A549 (cell line): ENCODE measurements at regions not wholly inside any gene's neighbourhood (a gene's known extent, or its start where the extent isn't known, plus 50 kb on each side); places are given as distances from the start of the nearest gene placed in this dataset.
A peak's percentile ranks its signal among the peaks of the same experiment; 100 is the strongest.

ENCODE experiments used
- ATAC-seq, 2 experiments: fragments of 200-7000 bp in 1 of 2; fragments of >200 bp in 1 of 2; cut with Nextera tagmentation in 1 of 2; cut with Tn5 transposase in 1 of 2; 3 replicates each; pipeline versions ENCODE4 v1.8.0 to v1.9.1; 2018 to 2020; ENCODE audit warnings: mild to moderate bottlenecking in 1 of 2, moderate library complexity in 1 of 2
- CTCF ChIA-PET: fragments of 300-600 bp; sonication (Branson Sonifier 250); formaldehyde crosslinking; extraction: SDS; loops from one replicate; lab custom pipeline; 2021; ENCODE audit warnings: antibody characterized with exemption, inconsistent platforms; lab: Yijun Ruan, JAX
- POLR2A ChIA-PET: fragments of 350-600 bp; formaldehyde crosslinking; extraction: SDS; loops from one replicate; lab custom pipeline; 2021; ENCODE audit warnings: antibody characterized with exemption, inconsistent platforms; lab: Yijun Ruan, JAX
- DNase-seq, 2 experiments: peaks; one replicate each; pipeline versions ENCODE4 v3.0.0 to v3.0.0-alpha.2; 2011 to 2016; ENCODE audit warnings: low read depth in 1 of 2, low spot score in 1 of 2
- FAIRE-seq: peaks from 2 replicates; lab custom pipeline; 2011; peaks lifted over from hg19 to GRCh38; lab: Jason Lieb, UNC
- H3K27ac ChIP-seq, 2 experiments: fragments of >200 bp; sonication (Bioruptor Twin); formaldehyde crosslinking; 3 replicates each; pipeline ENCODE4 v1.5.1; 2016 to 2017
- H3K4me1 ChIP-seq: fragments of >200 bp; sonication (Bioruptor Twin); formaldehyde crosslinking; 3 replicates; pipeline ENCODE4 v1.6.1; 2016
- H3K4me2 ChIP-seq: fragments of >200 bp; sonication (Bioruptor Twin); formaldehyde crosslinking; 3 replicates; pipeline ENCODE4 v1.6.1; 2016
- H3K4me3 ChIP-seq: fragments of >200 bp; sonication (Bioruptor Twin); formaldehyde crosslinking; 3 replicates; pipeline ENCODE4 v1.5.1; 2016
- H3K9me3 ChIP-seq: fragments of >200 bp; sonication (Bioruptor Twin); formaldehyde crosslinking; 3 replicates; pipeline ENCODE4 v1.6.1; 2016
- ATOH8 ChIP-seq: fragments of 250-450 bp; sonication (Bioruptor Pico); IDR thresholded peaks from 2 replicates; pipeline ENCODE4 v1.5.0; 2020; ENCODE audit warnings: low read depth, mild to moderate bottlenecking, moderate library complexity
- BCL3 ChIP-seq: fragments of >200 bp; sonication (Bioruptor Twin); formaldehyde crosslinking; IDR thresholded peaks from 3 replicates; pipeline ENCODE4 v1.6.1; 2016
- BHLHE40 ChIP-seq: IDR thresholded peaks from 2 replicates; pipeline ENCODE4 v1.6.1; 2012; ENCODE audit warnings: low read depth, low read length, inconsistent platforms
- CEBPB ChIP-seq, 2 experiments: fragments of >200 bp in 1 of 2; sonication (Bioruptor Twin) in 1 of 2; formaldehyde crosslinking in 1 of 2; IDR thresholded peaks; 2 replicates each; pipeline ENCODE4 v1.6.1; 2012 to 2016
- CHD2 ChIP-seq: fragments of 150-350 bp; IDR thresholded peaks from 2 replicates; pipeline ENCODE4 v1.6.1; 2014; ENCODE audit warnings: low read length; ENCODE audit not compliant: partially characterized antibody
- EHF ChIP-seq: fragments of 250-450 bp; sonication (Bioruptor Pico); IDR thresholded peaks from 2 replicates; pipeline ENCODE4 v1.5.0; 2020; ENCODE audit warnings: mild to moderate bottlenecking
- ESRRA ChIP-seq: fragments of 150-350 bp; IDR thresholded peaks from 2 replicates; pipeline ENCODE4 v1.6.1; 2014; ENCODE audit warnings: mild to moderate bottlenecking, low read length, borderline replicate concordance
- FOSB ChIP-seq: fragments of 250-450 bp; sonication (Bioruptor Pico); IDR thresholded peaks from 2 replicates; pipeline ENCODE4 v1.5.0; 2020; ENCODE audit warnings: mild to moderate bottlenecking, moderate library complexity
- FOXS1 ChIP-seq: fragments of 250-450 bp; sonication (Bioruptor Pico); IDR thresholded peaks from 2 replicates; pipeline ENCODE4 v1.5.0; 2020; ENCODE audit warnings: mild to moderate bottlenecking, moderate library complexity
- GATA3 ChIP-seq: IDR thresholded peaks from 2 replicates; pipeline ENCODE4 v1.6.1; 2012; ENCODE audit warnings: borderline replicate concordance
- HOXB5 ChIP-seq: fragments of 250-450 bp; sonication (Bioruptor Pico); IDR thresholded peaks from 2 replicates; pipeline ENCODE4 v1.5.0; 2020; ENCODE audit warnings: mild to moderate bottlenecking, moderate library complexity
- KDM1A ChIP-seq: fragments of 200-600 bp; sonication (generic); IDR thresholded peaks from 2 replicates; pipeline ENCODE4 v1.6.1; 2016; ENCODE audit warnings: low read depth, mild to moderate bottlenecking
- KDM5A ChIP-seq: fragments of 200-600 bp; sonication (generic); IDR thresholded peaks from 2 replicates; pipeline ENCODE4 v1.6.1; 2016; ENCODE audit warnings: antibody characterized with exemption, mild to moderate bottlenecking
- MAFK ChIP-seq: fragments of 450-650 bp; IDR thresholded peaks from 2 replicates; pipeline ENCODE4 v1.6.1; 2014; ENCODE audit not compliant: partially characterized antibody
- MYC ChIP-seq: IDR thresholded peaks from 2 replicates; pipeline ENCODE4 v1.6.1; 2012; ENCODE audit warnings: mild to moderate bottlenecking, inconsistent platforms, low read length, improper control_type of control experiment, borderline replicate concordance
- POLR2A ChIP-seq: IDR thresholded peaks from 2 replicates; pipeline ENCODE4 v1.6.1; 2012; ENCODE audit warnings: mild to moderate bottlenecking, low read length
- POLR2AphosphoS2 ChIP-seq: conservative IDR thresholded peaks from 2 replicates; pipeline ENCODE4 v1.6.1; 2012; ENCODE audit warnings: low read length, improper control_type of control experiment, inconsistent platforms
- RAD21 ChIP-seq, 2 experiments: fragments of >200 bp in 1 of 2; sonication (Bioruptor Twin) in 1 of 2; formaldehyde crosslinking in 1 of 2; IDR thresholded peaks in 1 of 2; conservative IDR thresholded peaks in 1 of 2; 2 replicates in 1 of 2; 3 replicates in 1 of 2; pipeline ENCODE4 v1.6.1; 2012 to 2018; ENCODE audit warnings: inconsistent platforms in 1 of 2
- RCOR1 ChIP-seq: fragments of 150-350 bp; IDR thresholded peaks from 2 replicates; pipeline ENCODE4 v1.6.1; 2014; ENCODE audit warnings: antibody characterized with exemption, low read length, low read depth
- RNF2 ChIP-seq: fragments of 200-600 bp; sonication (generic); IDR thresholded peaks from 2 replicates; pipeline ENCODE4 v1.6.1; 2016; ENCODE audit warnings: low read depth, mild to moderate bottlenecking, antibody characterized with exemption, moderate library complexity, borderline replicate concordance
- TFCP2L1 ChIP-seq: fragments of 250-450 bp; sonication (Bioruptor Pico); IDR thresholded peaks from 2 replicates; pipeline ENCODE4 v1.5.0; 2021; ENCODE audit warnings: mild to moderate bottlenecking
- TP53 ChIP-seq: fragments of 250-450 bp; sonication (Bioruptor Pico); IDR thresholded peaks from 2 replicates; pipeline ENCODE4 v1.5.0; 2021; ENCODE audit warnings: mild to moderate bottlenecking, moderate library complexity
- ZFP36 ChIP-seq: fragments of 450-650 bp; IDR thresholded peaks from 2 replicates; pipeline ENCODE4 v1.6.1; 2014; ENCODE audit warnings: borderline replicate concordance; ENCODE audit not compliant: partially characterized antibody
- ZSCAN20 ChIP-seq: fragments of 250-450 bp; sonication (Bioruptor Pico); IDR thresholded peaks from 2 replicates; pipeline ENCODE4 v1.8.0; 2022; ENCODE audit warnings: mild to moderate bottlenecking, moderate library complexity
- WGBS: methylation state at CpG from one replicate; pipeline ENCODE4 v1.1.6; 2017; ENCODE audit errors: missing lambda C conversion rate; 5-methylcytosine and 5-hydroxymethylcytosine counted together
- TF ChIP-seq, protein P1 (sequence below): fragments of >200 bp; sonication (Bioruptor Twin); formaldehyde crosslinking; IDR thresholded peaks from 3 replicates; pipeline ENCODE4 v1.5.1; 2016
- TF ChIP-seq, protein P2 (sequence below): fragments of 150-350 bp; IDR thresholded peaks from 2 replicates; pipeline ENCODE4 v1.6.1; 2014; ENCODE audit warnings: low read depth, mild to moderate bottlenecking, low read length
- TF ChIP-seq, protein P3 (sequence below): IDR thresholded peaks from 2 replicates; pipeline ENCODE4 v1.6.1; 2012

- DNase-seq, result no peak
- ChIA-PET CTCF (no interaction called here), POLR2A (no interaction called here)
- no peaks in the 10 kb centered on the region for H3K4me1 ChIP-seq
- no peak for ATAC-seq
- FAIRE-seq, result no peak
- H3K27ac ChIP-seq, result no peak overlapping the region
- TF ChIP-seq HOXB5, result no peak
- no peak for TF ChIP-seq KDM5A
- no peak for TF ChIP-seq TFCP2L1 (CRISPR knock-in tag)
- no peak for TF ChIP-seq POLR2A
- TF ChIP-seq RCOR1, result no peak
- TF ChIP-seq BHLHE40, result no peak
- TF ChIP-seq ATOH8, result no peak
- no peak for TF ChIP-seq RNF2
- 12% methylated on average over 1 of the region's 1 CpG for WGBS
- H3K9me3 ChIP-seq, result no peaks in the 10 kb centered on the region
- no peak overlapping the region for H3K4me2 ChIP-seq
- no peak overlapping the region for H3K4me3 ChIP-seq
Observed at GRCh38 chr11:90606721-90607120, 383.9 kb upstream of the CHORDC1 start.

DNA sequence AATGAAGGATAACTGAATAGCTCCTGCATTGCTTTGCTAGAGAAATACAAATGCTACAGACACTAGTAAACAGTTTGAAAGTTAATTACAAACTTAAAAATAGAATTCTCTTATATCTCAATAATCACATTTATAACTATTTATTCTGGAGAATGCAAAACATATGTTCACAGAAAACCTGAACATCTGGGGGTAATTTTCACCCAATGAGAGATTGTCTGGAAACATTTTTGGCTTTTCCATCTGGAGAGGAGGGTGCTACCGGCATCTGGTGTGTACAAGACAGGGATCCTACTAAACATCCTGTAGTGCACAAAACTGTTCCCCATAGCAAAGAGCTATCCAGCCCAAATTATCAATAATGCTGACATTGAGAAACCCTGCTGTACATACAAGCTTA is 378.4 kb upstream of the CHORDC1 start:
- no peak for FAIRE-seq
- H3K9me3 ChIP-seq, result no peaks in the 10 kb centered on the region
- TF ChIP-seq TP53 (CRISPR knock-in tag), result no peak
- peak; percentile 33 for TF ChIP-seq MAFK
- TF ChIP-seq, protein P1, sequence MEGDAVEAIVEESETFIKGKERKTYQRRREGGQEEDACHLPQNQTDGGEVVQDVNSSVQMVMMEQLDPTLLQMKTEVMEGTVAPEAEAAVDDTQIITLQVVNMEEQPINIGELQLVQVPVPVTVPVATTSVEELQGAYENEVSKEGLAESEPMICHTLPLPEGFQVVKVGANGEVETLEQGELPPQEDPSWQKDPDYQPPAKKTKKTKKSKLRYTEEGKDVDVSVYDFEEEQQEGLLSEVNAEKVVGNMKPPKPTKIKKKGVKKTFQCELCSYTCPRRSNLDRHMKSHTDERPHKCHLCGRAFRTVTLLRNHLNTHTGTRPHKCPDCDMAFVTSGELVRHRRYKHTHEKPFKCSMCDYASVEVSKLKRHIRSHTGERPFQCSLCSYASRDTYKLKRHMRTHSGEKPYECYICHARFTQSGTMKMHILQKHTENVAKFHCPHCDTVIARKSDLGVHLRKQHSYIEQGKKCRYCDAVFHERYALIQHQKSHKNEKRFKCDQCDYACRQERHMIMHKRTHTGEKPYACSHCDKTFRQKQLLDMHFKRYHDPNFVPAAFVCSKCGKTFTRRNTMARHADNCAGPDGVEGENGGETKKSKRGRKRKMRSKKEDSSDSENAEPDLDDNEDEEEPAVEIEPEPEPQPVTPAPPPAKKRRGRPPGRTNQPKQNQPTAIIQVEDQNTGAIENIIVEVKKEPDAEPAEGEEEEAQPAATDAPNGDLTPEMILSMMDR, result no peak
- no peak for TF ChIP-seq TFCP2L1 (CRISPR knock-in tag)
- TF ChIP-seq GATA3, result no peak
- no peak for TF ChIP-seq FOSB (CRISPR knock-in tag)
- no peak for TF ChIP-seq CHD2
- no peak overlapping the region for H3K4me2 ChIP-seq
- ChIA-PET CTCF (no interaction called here), POLR2A (no interaction called here)
- DNase-seq, result no peak
- ATAC-seq, result no peak
- no peak overlapping the region for H3K4me3 ChIP-seq
- H3K27ac ChIP-seq, result no peak overlapping the region
- WGBS, result 23% methylated on average over 1 of the region's 1 CpG
- H3K4me1 ChIP-seq, result no peaks in the 10 kb centered on the region

DNA sequence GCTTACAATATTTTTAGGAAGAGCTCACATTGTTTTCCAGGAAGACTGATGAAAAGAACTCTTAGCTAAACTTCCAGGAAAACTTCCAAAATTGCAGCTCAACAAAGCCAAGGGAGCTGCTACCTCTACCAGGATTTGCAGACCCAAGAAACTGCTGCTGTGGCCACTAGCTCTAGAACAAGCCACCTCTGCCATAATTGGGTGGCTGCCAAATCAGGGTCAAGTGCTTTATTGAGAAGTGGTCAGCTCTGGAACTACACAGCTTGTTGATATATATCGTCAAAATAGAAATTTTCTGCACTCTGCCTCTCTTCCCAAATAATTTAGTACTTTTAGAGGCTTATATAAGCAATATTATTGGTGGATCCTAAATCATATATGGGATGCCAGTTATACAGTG is 371.8 kb upstream of the CHORDC1 start:
- FAIRE-seq, result no peak

More for the DNA sequence above, 371.8 kb upstream of the CHORDC1 start:
- POLR2A ChIA-PET, result no interaction called here
- CTCF ChIA-PET, result no interaction called here
- TF ChIP-seq EHF (CRISPR knock-in tag), result no peak
- no peak for TF ChIP-seq ZFP36
- no peak for TF ChIP-seq GATA3
- no peak for TF ChIP-seq BCL3
- no peak for TF ChIP-seq ZSCAN20 (CRISPR knock-in tag)
- TF ChIP-seq, protein P2, sequence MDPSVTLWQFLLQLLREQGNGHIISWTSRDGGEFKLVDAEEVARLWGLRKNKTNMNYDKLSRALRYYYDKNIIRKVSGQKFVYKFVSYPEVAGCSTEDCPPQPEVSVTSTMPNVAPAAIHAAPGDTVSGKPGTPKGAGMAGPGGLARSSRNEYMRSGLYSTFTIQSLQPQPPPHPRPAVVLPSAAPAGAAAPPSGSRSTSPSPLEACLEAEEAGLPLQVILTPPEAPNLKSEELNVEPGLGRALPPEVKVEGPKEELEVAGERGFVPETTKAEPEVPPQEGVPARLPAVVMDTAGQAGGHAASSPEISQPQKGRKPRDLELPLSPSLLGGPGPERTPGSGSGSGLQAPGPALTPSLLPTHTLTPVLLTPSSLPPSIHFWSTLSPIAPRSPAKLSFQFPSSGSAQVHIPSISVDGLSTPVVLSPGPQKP, result no peak
- no peak for TF ChIP-seq MAFK
- TF ChIP-seq, protein P3, sequence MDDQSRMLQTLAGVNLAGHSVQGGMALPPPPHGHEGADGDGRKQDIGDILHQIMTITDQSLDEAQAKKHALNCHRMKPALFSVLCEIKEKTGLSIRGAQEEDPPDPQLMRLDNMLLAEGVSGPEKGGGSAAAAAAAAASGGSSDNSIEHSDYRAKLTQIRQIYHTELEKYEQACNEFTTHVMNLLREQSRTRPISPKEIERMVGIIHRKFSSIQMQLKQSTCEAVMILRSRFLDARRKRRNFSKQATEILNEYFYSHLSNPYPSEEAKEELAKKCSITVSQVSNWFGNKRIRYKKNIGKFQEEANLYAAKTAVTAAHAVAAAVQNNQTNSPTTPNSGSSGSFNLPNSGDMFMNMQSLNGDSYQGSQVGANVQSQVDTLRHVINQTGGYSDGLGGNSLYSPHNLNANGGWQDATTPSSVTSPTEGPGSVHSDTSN, result no peak
- no peak for TF ChIP-seq KDM1A
- TF ChIP-seq CEBPB (IDR thresholded peaks at IDR 0.05), result no peak
- no peak for TF ChIP-seq POLR2A
- no peak for TF ChIP-seq ATOH8
- no peak for TF ChIP-seq FOXS1
- no peak for TF ChIP-seq RAD21 (conservative IDR thresholded peaks at IDR 0.05 in 1 of 2, IDR thresholded peaks at IDR 0.05 in 1 of 2)
- no peak for TF ChIP-seq HOXB5
- TF ChIP-seq MYC, result no peak
- no peak for TF ChIP-seq ESRRA
- no peak for TF ChIP-seq POLR2AphosphoS2
- Histone ChIP-seq H3K4me3 (no peak overlapping the region), H3K9me3 (no peaks in the 10 kb centered on the region), H3K4me1 (no peaks in the 10 kb centered on the region), H3K4me2 (no peak overlapping the region), H3K27ac (no peak overlapping the region)
- DNase-seq, result peak in 1 of 2 experiments; percentile 6
- 14% methylated on average over 1 of the region's 1 CpG for WGBS
- 0 out of 6 replicates have a peak, but pooled peaks of 1 of the 2 experiments have one; percentile 34 for ATAC-seq
